Endothelial cell (in vitro differentiated cells): ENCODE measurements at regions not wholly inside any gene's neighbourhood (a gene's known extent, or its start where the extent isn't known, plus 50 kb on each side); places are given as distances from the start of the nearest gene placed in this dataset.

Experiments used
- DNase-seq: peaks from one replicate; pipeline ENCODE4 v3.0.0; 2021; ENCODE audit warnings: low spot score
- H3K27ac Mint-ChIP-seq: one replicate; pipeline ENCODE4 v1.8.0; 2021; ENCODE audit warnings: mixed read lengths, inconsistent platforms; ENCODE audit not compliant: unreplicated experiment
- H3K27me3 Mint-ChIP-seq: one replicate; pipeline ENCODE4 v1.8.0; 2021; ENCODE audit warnings: mild to moderate bottlenecking, moderate library complexity, mixed read lengths, inconsistent platforms; ENCODE audit not compliant: unreplicated experiment
- H3K36me3 Mint-ChIP-seq: one replicate; pipeline ENCODE4 v1.8.0; 2021; ENCODE audit warnings: mild to moderate bottlenecking, low read depth, mixed read lengths, inconsistent platforms; ENCODE audit not compliant: unreplicated experiment
- H3K4me1 Mint-ChIP-seq: one replicate; pipeline ENCODE4 v1.8.0; 2021; ENCODE audit warnings: mild to moderate bottlenecking, mixed read lengths, inconsistent platforms; ENCODE audit not compliant: unreplicated experiment
- H3K4me3 Mint-ChIP-seq: one replicate; pipeline ENCODE4 v1.8.0; 2021; ENCODE audit warnings: mild to moderate bottlenecking, mixed read lengths, inconsistent platforms; ENCODE audit not compliant: unreplicated experiment
- H3K9me3 Mint-ChIP-seq: one replicate; pipeline ENCODE4 v1.8.0; 2021; ENCODE audit warnings: mixed read lengths, inconsistent platforms; ENCODE audit not compliant: unreplicated experiment
- CTCF ChIP-seq: fragments of 200-600 bp; sonication (generic); IDR thresholded peaks from one replicate; pipeline ENCODE4 v1.5.0; 2021; ENCODE audit warnings: antibody characterized with exemption; ENCODE audit not compliant: unreplicated experiment

GRCh38 chr13:99140831-99141230 lies 59.8 kb upstream of the UBAC2 start:
- Mint-ChIP-seq H3K36me3 (no peaks in the 10 kb centered on the region), H3K4me1 (no peaks in the 10 kb centered on the region), H3K9me3 (peaks cover 3% of the 10 kb centered on the region), H3K27me3 (peaks cover 2% of the 10 kb centered on the region), H3K4me3 (no peak overlapping the region), H3K27ac (no peak overlapping the region)
- TF ChIP-seq CTCF, result no peak
- DNase-seq, result no peak

DNA sequence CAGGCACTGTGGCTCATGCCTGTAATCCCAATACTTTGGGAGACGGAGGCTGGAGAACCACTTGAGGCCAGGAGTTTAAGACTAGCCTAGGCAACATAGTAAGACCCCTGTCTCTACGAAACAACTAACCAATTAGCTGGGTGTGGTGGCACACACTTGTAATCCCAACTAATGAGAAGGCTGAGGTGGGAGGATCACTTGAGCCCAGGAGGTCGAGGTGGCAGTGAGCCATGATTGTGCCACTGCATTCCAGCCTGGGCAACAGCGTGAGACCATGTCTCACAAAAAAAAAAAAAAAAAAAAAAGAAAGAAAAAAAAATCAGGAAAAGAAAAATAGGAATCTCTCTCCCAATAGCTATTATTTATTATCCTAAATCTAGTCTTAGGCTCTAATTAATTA lies 56.8 kb upstream of the UBAC2 start:
- Mint-ChIP-seq H3K4me3 (no peak overlapping the region), H3K9me3 (peaks cover 3% of the 10 kb centered on the region), H3K36me3 (no peaks in the 10 kb centered on the region), H3K4me1 (no peaks in the 10 kb centered on the region), H3K27me3 (peaks cover 2% of the 10 kb centered on the region), H3K27ac (no peak overlapping the region)
- no peak for DNase-seq
- no peak for TF ChIP-seq CTCF

GRCh38 chr13:99144306-99144705 lies 56.3 kb upstream of the UBAC2 start:
- H3K27ac Mint-ChIP-seq, result no peak overlapping the region
- DNase-seq, result no peak
- no peak for TF ChIP-seq CTCF
- peaks cover 3% of the 10 kb centered on the region for H3K9me3 Mint-ChIP-seq
- H3K4me3 Mint-ChIP-seq, result no peak overlapping the region
- H3K4me1 Mint-ChIP-seq, result no peaks in the 10 kb centered on the region
- H3K27me3 Mint-ChIP-seq, result peaks cover 2% of the 10 kb centered on the region
- H3K36me3 Mint-ChIP-seq, result no peaks in the 10 kb centered on the region

- Mint-ChIP-seq H3K4me1 (no peaks in the 10 kb centered on the region), H3K9me3 (peaks cover 3% of the 10 kb centered on the region), H3K4me3 (no peak overlapping the region), H3K27ac (no peak overlapping the region), H3K36me3 (no peaks in the 10 kb centered on the region), H3K27me3 (peaks cover 2% of the 10 kb centered on the region)
- DNase-seq, result no peak
- TF ChIP-seq CTCF, result no peak
Observed at GRCh38 chr13:99145461-99145860, 55.2 kb upstream of the UBAC2 start.

GRCh38 chr13:99150575-99151361 lies 49.9 kb upstream of the UBAC2 start:
- Mint-ChIP-seq H3K4me1 (peaks cover 6% of the 10 kb centered on the region), H3K9me3 (no peaks in the 10 kb centered on the region), H3K27ac (no peak overlapping the region), H3K4me3 (no peak overlapping the region), H3K36me3 (no peaks in the 10 kb centered on the region), H3K27me3 (no peaks in the 10 kb centered on the region)
- TF ChIP-seq CTCF, result no peak
- DNase-seq, result no peak
